HepG2 (cell line): ENCODE measurements at regions not wholly inside any gene's neighbourhood (a gene's known extent, or its start where the extent isn't known, plus 50 kb on each side); places are given as distances from the start of the nearest gene placed in this dataset.

Experiments used
- ATAC-seq: fragments of 200-7000 bp; cut with Tn5 transposase; 3 replicates; pipeline ENCODE4 v1.9.1; 2020; ENCODE audit warnings: mild to moderate bottlenecking, moderate library complexity
- BruUV-seq: library from RNA; stranded (reverse); fragments of 400-500 nt; replicated peaks from 2 replicates; lab custom pipeline; 2021; lab: Mats Ljungman, UMichigan
- CTCF ChIA-PET: fragments of 300-600 bp; formaldehyde crosslinking; extraction: SDS; loops from one replicate; lab custom pipeline; 2021; ENCODE audit warnings: low total read pairs, inconsistent platforms, low intra/inter-chr PET ratio; lab: Yijun Ruan, JAX
- POLR2A ChIA-PET: fragments of 350-600 bp; sonication (Branson Sonifier 250); formaldehyde crosslinking; loops from one replicate; lab custom pipeline; 2020; ENCODE audit warnings: antibody characterized with exemption, inconsistent platforms; lab: Yijun Ruan, JAX
- DNase-seq: peaks from one replicate; pipeline ENCODE4 v3.0.0-alpha.2; 2015; ENCODE audit warnings: low spot score
- FAIRE-seq: peaks from 3 replicates; lab custom pipeline; 2011; peaks lifted over from hg19 to GRCh38; lab: Jason Lieb, UNC
- H2AFZ ChIP-seq: one replicate; pipeline ENCODE4 v1.6.1; 2011; ENCODE audit warnings: low read length, inconsistent platforms
- H3K27ac ChIP-seq: fragments of 300-600 bp; 3 replicates; pipeline ENCODE4 v1.8.0; 2011; ENCODE audit warnings: mixed run types, mild to moderate bottlenecking, mixed read lengths, low read length, inconsistent platforms; ENCODE audit not compliant: insufficient read depth; ENCODE audit errors: extremely low read length
- H3K27me3 ChIP-seq, 2 experiments: fragments of 200-600 bp in 1 of 2; 2 replicates in 1 of 2; 3 replicates in 1 of 2; pipeline versions ENCODE4 v1.6.0 to v1.8.0; 2011; ENCODE audit warnings: low read length in 2 of 2, mild to moderate bottlenecking in 2 of 2, moderate library complexity in 2 of 2, inconsistent platforms in 1 of 2; ENCODE audit not compliant: insufficient read depth in 2 of 2, control insufficient read depth in 1 of 2
- H3K36me3 ChIP-seq, 2 experiments: fragments of 200-600 bp in 1 of 2; replicated peaks in 1 of 2; 2 replicates in 1 of 2; 3 replicates in 1 of 2; pipeline versions ENCODE4 v1.5.1 to v1.8.0; 2011; ENCODE audit warnings: low read length in 2 of 2, inconsistent platforms in 1 of 2; ENCODE audit not compliant: insufficient read depth in 2 of 2, control insufficient read depth in 1 of 2
- H3K4me1 ChIP-seq: 2 replicates; pipeline ENCODE4 v1.5.1; 2012; ENCODE audit warnings: low read length, inconsistent platforms; ENCODE audit not compliant: insufficient read depth
- H3K4me2 ChIP-seq: 2 replicates; pipeline ENCODE4 v1.6.0; 2011; ENCODE audit warnings: low read depth, low read length, inconsistent platforms
- H3K4me3 ChIP-seq, 3 experiments: fragments of 200-600 bp in 1 of 3; sonication (generic), shearing (Covaris generic) in 1 of 3; replicated peaks in 1 of 3; 2 replicates each; pipeline ENCODE4 v1.5.1; 2011 to 2016; ENCODE audit warnings: low read length in 3 of 3, inconsistent platforms in 2 of 3, low read depth in 2 of 3, mild to moderate bottlenecking in 2 of 3, control low read depth in 1 of 3, mixed read lengths in 1 of 3; ENCODE audit not compliant: insufficient read depth in 1 of 3
- H3K79me2 ChIP-seq: one replicate; pipeline ENCODE4 v1.6.1; 2011; ENCODE audit warnings: low read length, inconsistent platforms; ENCODE audit not compliant: insufficient read depth
- H3K9ac ChIP-seq: 2 replicates; pipeline ENCODE4 v1.6.0; 2011; ENCODE audit warnings: mild to moderate bottlenecking, low read depth, low read length, inconsistent platforms; ENCODE audit not compliant: insufficient read depth
- H3K9me3 ChIP-seq: 2 replicates; pipeline ENCODE4 v1.5.1; 2012; ENCODE audit warnings: mild to moderate bottlenecking, low read length
- H4K20me1 ChIP-seq: 2 replicates; pipeline ENCODE4 v1.6.0; 2011; ENCODE audit warnings: inconsistent platforms, mild to moderate bottlenecking, low read length, moderate library complexity; ENCODE audit not compliant: insufficient read depth
- ATM ChIP-seq: fragments of 450-650 bp; IDR thresholded peaks from 2 replicates; pipeline ENCODE4 v1.7.1; 2017; ENCODE audit warnings: mild to moderate bottlenecking, borderline replicate concordance
- BORCS8-MEF2B ChIP-seq: sonication (generic); formaldehyde crosslinking; IDR thresholded peaks from 2 replicates; pipeline ENCODE4 v1.8.0; 2022; ENCODE audit warnings: mild to moderate bottlenecking, missing genetic modification reagents
- EP300 ChIP-seq, 3 experiments: sonication (generic) in 1 of 3; formaldehyde crosslinking in 1 of 3; IDR thresholded peaks; 2 replicates each; pipeline versions ENCODE4 v1.5.1 to v1.6.1; 2011 to 2020; ENCODE audit warnings: low read depth in 2 of 3, low read length in 2 of 3, borderline replicate concordance in 1 of 3, improper control_type of control experiment in 1 of 3, mild to moderate bottlenecking in 1 of 3, missing genetic modification reagents in 1 of 3, moderate library complexity in 1 of 3
- KAT7 ChIP-seq: IDR thresholded peaks from 2 replicates; pipeline ENCODE4 v1.6.1; 2018; ENCODE audit warnings: borderline replicate concordance, missing compliant biosample characterization
- ZNF143 ChIP-seq: sonication (generic); formaldehyde crosslinking; IDR thresholded peaks from 2 replicates; pipeline ENCODE4 v1.4.0; 2020; ENCODE audit warnings: missing genetic modification reagents
- ZNF18 ChIP-seq: sonication (generic); formaldehyde crosslinking; IDR thresholded peaks from 2 replicates; pipeline ENCODE4 v1.8.0; 2022; ENCODE audit warnings: mild to moderate bottlenecking, missing genetic modification reagents; ENCODE audit not compliant: insufficient replicate concordance
- ZNF574 ChIP-seq: sonication (generic); formaldehyde crosslinking; IDR thresholded peaks from 2 replicates; pipeline ENCODE4 v1.4.0; 2020; ENCODE audit warnings: missing genetic modification reagents
- ZZZ3 ChIP-seq: sonication (generic); formaldehyde crosslinking; IDR thresholded peaks from 2 replicates; pipeline ENCODE4 v1.4.0; 2020; ENCODE audit warnings: missing genetic modification reagents, mild to moderate bottlenecking, borderline replicate concordance
- WGBS: methylation state at CpG from one replicate; pipeline ENCODE4 v1.1.6; 2017; ENCODE audit warnings: low lambda C conversion rate; 5-methylcytosine and 5-hydroxymethylcytosine counted together
- in situ Hi-C: cut with HindIII; loops from 2 replicates; pipeline ENCODE4 v1.10.0; 2017; ENCODE audit warnings: low pct_unique_long_range_greater_than_20kb; ENCODE audit not compliant: extremely low pct_ligation_motif_present
- intact Hi-C: fragments of 100-400 bp; cut with micrococcal nuclease; formaldehyde crosslinking; loops from one replicate; pipeline ENCODE4 v1.10.0; 2022; ENCODE audit not compliant: unreplicated experiment

GRCh38 chr13:76350399-76350798 is 535.8 kb downstream of the KCTD12 start (continued):
- TF ChIP-seq ZNF574 (CRISPR knock-in tag) = no peak
- no peak for TF ChIP-seq KAT7 (CRISPR knock-in tag)
- TF ChIP-seq ZNF18 = no peak
- no peak for TF ChIP-seq BORCS8-MEF2B (CRISPR knock-in tag)

GRCh38 chr13:76349700-76350099 is 536.5 kb downstream of the KCTD12 start:
- Histone ChIP-seq H3K4me1 (no peaks in the 10 kb centered on the region), H3K36me3 (no peaks in the 10 kb centered on the region), H2AFZ (no peak overlapping the region)
- POLR2A ChIA-PET = no interaction called here
- ATAC-seq = no peak
- TF ChIP-seq ATM (no peak), EP300 (IDR thresholded peaks at IDR 0.05; ENCODE audit: low read depth in 2 of 2, low read length in 2 of 2) (no peak), EP300 (CRISPR knock-in tag; IDR thresholded peaks at IDR 0.05; ENCODE audit: borderline replicate concordance) (no peak), ZNF143 (CRISPR knock-in tag) (no peak), ZZZ3 (CRISPR knock-in tag) (no peak)
- TF ChIP-seq, all 625 proteins: peak for 0
- FAIRE-seq (no peak), DNase-seq (no peak)
- H3K4me3 ChIP-seq = no peak overlapping the region
- no peak overlapping the region for H3K4me2 ChIP-seq
- 2% methylated on average over 2 of the region's 2 CpGs for WGBS
- H3K9me3 ChIP-seq = no peaks in the 10 kb centered on the region
- H3K79me2 ChIP-seq = no peaks in the 10 kb centered on the region
- H4K20me1 ChIP-seq = no peaks in the 10 kb centered on the region
- CTCF ChIA-PET = no interaction called here
- intact Hi-C loops (no loop called here), in situ Hi-C loops (no loop called here)
- H3K27ac ChIP-seq = no peak overlapping the region
- no peaks in the 10 kb centered on the region for H3K27me3 ChIP-seq
- no TSS peak for BruUV-seq
- no peak overlapping the region for H3K9ac ChIP-seq
